ENCODE measurements at regions not wholly inside any gene's neighbourhood (a gene's known extent, or its start where the extent isn't known, plus 50 kb on each side); places are given as distances from the start of the nearest gene placed in this dataset.

DNA sequence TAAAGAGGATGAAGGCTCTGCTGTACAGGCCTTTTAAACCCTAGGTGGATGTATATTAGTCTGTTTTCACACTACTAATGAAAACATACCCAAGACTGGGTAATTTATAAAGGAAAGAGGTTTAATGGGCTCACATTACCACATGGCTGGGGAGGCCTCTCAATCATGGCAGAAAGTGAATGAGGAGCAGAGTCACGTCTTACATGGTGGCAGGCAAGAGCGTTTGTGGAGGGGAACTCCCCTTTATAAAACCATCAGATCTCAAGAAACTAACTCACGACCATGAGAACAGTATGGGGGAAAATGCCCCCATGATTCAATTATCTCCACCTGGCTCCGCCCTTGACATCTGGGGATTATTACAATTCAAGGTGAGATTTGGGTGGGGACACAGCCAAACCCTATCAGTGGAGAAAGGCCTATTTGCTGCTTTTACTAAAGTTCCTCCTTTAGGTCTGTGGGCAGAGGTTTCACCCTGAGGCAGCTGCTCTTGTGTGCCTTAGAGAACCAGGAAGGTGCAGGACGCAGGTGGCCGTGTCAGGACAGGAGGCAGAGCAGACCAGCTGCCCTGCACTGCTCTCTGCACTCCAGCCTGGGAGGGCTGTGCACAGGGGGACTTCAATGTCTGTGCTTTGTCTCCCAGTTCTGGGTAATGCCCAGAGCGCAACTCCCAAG is 178.8 kb upstream of the HDAC4 start:
- DNase-seq (ENCODE audit: extremely low spot score, insufficient read length, low read depth) (no peak), FAIRE-seq (no peak)

DNA sequence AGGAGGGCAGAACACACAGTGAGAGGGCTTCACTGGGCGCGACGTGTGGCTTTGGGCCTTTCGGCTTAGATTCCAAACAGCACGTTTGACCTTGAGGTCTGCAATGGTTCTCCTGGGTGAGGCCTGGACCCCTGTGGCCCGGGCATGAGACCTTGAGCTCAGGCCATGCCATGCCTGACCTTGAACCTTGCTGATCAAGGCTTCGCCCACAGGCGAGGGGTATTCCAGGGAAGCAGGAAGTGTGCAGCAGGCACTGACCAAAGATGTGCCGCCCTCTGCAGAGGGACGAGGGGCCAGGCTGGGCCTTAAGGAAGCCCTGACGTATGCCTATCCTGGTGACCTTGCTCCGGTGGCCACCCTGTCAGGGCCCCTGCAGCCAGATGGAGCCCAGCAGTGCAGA is 178.3 kb upstream of the HDAC4 start:
- FAIRE-seq, result no peak
- DNase-seq (ENCODE audit: extremely low spot score, insufficient read length, low read depth), result no peak

DNA sequence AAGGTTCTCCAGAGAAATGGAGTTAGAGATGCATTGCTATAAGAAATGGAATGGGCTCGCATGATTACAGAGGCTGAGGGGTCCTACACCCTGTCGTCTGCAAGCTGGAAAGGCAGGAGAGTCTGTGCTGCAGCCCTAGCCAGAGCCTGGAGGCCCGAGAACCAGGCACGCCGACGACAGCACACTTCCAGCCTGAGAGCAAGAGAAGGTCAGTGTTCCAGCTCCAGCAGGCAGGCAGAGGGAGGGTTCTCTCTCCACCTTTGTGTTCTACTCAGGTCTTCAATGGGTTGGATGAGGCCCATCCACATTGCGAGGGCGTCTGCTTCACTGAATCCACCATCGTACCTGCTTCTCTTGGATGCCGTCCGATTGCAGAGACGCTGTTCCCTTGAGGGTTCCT is 177.6 kb upstream of the HDAC4 start:
- FAIRE-seq, result no peak
- DNase-seq (ENCODE audit: extremely low spot score, insufficient read length, low read depth), result no peak

- FAIRE-seq, result no peak
Observed at GRCh38 chr2:239577935-239578334, 177.1 kb upstream of the HDAC4 start.

GRCh38 chr2:239576784-239577685 is 176.2 kb upstream of the HDAC4 start:
- DNase-seq (ENCODE audit: extremely low spot score, insufficient read length, low read depth), result no peak
- no peak for FAIRE-seq

More at GRCh38 chr2:239577935-239578334, 177.1 kb upstream of the HDAC4 start:
- no peak for DNase-seq (ENCODE audit: extremely low spot score, insufficient read length, low read depth)

DNA sequence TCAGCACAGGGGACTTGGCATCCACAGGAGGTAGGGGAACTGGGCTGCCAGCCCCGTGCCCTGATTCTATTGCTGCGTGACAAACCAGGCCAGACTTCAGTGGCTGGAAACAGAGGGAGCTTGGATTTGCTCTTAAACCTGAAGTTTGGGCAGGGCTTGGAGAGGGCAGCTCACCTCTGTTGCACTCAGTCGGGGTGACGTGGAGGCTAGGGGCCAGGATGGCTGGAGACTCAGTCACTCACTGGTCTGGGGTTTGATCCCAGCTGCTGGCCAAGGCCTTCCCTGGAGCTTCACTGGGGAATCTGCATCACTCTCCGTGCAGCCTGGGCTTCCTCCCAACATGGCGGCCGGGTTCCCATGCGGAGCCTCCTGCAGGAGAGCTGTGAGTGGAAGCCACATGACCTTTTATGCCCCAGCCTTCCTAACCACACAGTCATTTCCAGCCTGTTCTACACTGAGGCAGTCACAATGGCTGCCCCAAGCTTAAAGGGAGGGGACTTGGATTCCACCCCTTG is 175.2 kb upstream of the HDAC4 start:
- DNase-seq (ENCODE audit: extremely low spot score, insufficient read length, low read depth) (no peak), FAIRE-seq (no peak)

DNA sequence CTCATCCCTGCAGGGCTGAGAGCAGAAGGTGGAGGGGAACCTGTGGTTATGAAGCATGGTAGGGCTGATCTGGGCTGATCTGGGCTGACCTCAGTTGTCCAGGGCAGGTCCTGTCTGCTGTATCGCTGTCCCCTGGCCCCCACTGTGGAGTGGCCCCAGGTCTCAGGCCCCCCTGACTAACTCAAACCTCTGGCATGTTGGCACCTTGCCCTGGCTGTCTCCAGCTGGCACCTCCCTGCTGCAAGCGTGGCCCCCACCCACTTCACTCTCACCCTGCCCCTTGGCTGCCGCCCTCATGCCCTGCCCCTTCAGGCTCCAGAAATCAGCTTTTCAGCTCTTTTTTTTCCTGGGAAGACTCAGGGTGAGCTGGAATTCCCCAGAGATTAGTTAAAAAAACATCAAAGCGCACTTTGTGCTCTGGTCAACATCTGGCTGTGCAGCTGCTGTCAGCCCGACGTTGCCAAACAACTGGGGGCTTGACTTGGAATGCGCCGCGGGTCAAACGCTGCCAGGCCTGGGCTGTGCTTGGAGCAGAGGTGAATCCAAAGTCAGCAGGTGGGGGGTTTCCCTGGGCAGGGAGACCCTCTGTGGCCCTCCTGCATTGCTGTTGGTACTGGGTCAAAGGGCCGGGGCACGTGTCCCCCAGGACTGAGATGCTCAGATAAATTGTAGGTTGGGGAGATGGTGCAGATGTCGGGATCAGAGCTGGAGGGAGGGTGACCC is 173.8 kb upstream of the HDAC4 start:
- DNase-seq (ENCODE audit: extremely low spot score, insufficient read length, low read depth), result no peak
- FAIRE-seq, result no peak

DNA sequence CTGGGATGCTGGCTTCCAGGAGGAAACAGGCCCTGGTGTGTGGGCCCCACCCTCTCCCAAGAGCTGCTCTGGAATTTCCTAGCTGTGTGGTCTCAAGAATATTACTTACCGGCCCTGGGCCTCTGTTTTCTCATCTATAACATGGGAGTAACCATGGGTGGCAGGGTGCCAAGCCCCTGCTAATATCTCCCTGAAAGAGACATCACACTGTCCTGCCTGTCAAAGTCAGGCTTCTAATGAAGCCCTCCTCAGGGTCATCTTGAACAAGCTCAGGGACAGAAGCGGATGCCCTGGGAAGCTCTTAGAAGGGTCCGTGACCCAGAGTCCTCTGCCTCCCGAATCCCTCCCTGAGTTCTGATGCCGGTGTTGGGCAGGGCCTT is 173.2 kb upstream of the HDAC4 start:
- FAIRE-seq (no peak), DNase-seq (ENCODE audit: extremely low spot score, insufficient read length, low read depth) (no peak)

DNA sequence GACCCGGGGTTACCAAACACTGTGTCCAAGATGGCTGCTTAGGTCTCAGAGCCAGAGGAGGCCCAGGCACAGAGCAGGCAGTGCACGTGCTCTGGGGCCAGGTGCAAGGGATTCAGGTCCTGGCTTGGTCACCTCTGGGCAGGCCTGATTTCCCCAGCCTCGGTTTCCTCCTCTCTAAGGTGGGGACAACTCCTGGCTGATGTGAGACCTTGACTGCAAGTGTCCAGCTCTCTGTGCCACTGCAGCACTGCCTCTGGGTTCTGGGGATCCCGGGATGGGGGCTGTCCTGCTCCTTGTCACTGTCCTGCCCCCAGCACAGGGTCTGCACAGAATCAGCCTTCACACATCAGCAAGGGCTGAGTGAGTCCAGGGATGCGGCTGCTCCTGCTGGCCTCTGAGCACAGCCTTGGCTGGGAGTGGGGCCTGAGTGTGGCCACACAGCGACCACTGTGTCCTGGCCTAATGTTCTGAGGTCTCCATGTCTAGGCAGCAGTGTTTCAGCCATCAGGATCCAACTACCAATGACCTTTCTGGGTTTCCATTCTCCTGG is 170.2 kb upstream of the HDAC4 start:
- no peak for FAIRE-seq
- no peak for DNase-seq (ENCODE audit: extremely low spot score, insufficient read length, low read depth)

DNA sequence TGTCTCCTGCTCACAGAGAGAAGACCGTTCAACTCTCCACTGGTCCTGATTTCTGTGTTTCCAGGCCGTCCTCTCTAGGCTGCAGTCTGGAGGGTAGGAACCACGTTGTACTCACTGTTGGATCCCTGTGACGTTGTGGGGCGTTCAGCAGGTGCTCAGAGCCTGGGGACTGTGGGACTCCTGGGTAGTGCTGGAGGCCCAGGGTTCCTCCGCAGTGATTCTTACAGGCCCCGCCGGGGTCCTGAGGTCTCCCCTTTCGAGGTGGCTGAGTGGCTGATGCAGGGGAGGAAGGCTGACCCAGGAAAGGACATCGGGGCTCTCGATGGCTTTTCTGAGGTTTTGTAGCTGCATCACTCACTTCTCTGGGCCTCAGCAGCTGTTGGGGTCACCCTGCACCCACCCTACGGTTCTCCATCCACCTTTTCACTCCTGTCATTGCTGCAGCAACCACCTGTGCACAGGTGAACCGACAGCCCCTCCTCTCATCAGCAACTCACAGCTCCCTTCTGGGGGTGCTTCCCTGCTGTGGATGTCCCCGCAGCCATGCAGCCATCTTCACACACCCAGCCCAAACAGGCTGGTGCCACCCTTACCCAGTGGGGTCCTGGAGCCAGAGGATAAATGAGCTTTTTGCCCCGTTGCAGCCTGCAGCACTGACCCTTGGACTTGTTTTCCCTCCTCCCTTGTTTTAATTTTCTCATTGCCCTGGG is 169.6 kb upstream of the HDAC4 start:
- DNase-seq (ENCODE audit: extremely low spot score, insufficient read length, low read depth), result no peak
- FAIRE-seq, result no peak

DNA sequence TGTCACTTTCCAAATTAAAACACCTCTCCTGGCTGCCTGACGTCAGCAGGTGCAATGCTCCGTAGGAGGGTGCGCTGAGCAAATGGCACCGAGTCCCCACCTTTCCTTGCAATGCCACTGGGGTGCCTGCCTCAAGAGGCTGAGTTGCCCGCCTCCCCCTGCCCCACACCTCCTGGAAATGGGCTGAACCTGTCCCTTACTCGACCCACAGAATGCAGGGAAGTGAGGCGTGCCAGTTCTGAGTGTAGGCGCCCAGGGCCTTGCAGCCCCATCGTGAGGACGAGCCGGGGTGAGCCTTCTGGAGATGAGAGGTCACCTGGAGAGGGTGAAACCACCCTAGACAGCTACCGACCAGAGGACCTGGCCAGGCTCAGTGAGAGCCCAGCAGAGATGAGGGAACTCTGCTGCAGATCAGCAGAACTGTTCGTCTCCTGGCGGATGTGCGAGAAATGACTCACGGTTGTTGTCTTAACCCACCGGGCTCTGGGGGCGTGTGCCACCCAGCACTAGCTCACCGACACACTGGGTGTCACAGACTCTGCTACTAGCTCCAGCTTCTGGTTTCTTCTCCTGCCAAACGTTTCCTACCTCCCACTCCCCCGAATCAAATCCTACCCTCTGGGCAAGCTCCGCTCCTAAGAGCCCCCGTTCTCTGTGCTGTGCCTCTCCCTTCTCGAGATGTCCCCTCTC is 168.7 kb upstream of the HDAC4 start:
- no peak for DNase-seq (ENCODE audit: extremely low spot score, insufficient read length, low read depth)
- FAIRE-seq, result no peak

- DNase-seq (ENCODE audit: extremely low spot score, insufficient read length, low read depth) (no peak), FAIRE-seq (no peak)
Observed at GRCh38 chr2:239568601-239569000, 167.8 kb upstream of the HDAC4 start.

DNA sequence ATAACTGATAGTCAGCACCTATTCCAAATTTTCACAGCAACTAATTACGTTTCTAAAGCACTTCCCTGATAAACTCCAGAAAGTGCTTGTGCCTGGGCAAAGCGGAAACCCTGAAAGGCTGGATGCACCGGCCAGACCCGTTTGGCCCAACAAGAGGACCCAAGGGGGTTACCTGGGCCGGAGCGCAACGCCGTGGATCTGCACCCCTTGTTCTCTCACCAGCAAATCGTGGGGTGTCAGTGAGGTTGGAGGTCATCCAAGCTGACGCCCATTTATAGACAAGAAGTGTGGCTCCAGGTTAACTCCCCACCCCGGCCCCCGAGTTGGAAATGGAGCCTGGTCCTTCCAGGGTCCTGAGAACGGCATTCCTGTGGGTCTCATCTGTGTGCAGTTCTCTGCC is 167.0 kb upstream of the HDAC4 start:
- DNase-seq (ENCODE audit: extremely low spot score, insufficient read length, low read depth) (no peak), FAIRE-seq (no peak)

DNA sequence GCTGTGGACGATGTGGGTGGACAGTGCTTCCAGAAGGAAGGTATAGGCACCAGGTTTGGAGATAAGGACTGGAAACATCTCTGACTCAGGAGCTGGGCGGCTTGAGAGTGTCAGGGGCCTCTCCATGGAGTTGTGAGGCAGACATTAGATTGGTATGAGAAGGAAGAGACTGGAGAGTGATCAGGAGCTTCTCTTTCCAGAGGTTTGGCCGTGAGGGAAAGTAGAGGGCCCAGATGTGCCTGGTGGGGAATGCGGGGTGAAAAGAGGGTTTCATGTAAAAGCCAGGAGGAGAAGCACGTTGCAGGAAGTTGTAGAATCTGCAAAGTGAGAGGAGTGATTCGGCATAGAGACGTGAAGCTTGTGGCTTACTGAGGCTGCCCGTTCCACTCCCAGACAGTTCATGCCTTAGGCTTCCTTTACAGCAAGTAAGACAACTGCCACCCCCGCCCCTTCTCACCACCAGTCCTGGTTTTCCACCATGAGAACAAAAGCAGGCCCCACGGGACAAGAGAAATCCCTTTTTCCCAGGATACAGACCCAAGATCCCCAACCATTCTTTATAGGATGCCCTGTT is 166.3 kb upstream of the HDAC4 start:
- no peak for DNase-seq (ENCODE audit: extremely low spot score, insufficient read length, low read depth)
- FAIRE-seq, result no peak

- FAIRE-seq, result no peak
- no peak for DNase-seq (ENCODE audit: extremely low spot score, insufficient read length, low read depth)
Observed at GRCh38 chr2:239566162-239566994, 165.6 kb upstream of the HDAC4 start.

DNA sequence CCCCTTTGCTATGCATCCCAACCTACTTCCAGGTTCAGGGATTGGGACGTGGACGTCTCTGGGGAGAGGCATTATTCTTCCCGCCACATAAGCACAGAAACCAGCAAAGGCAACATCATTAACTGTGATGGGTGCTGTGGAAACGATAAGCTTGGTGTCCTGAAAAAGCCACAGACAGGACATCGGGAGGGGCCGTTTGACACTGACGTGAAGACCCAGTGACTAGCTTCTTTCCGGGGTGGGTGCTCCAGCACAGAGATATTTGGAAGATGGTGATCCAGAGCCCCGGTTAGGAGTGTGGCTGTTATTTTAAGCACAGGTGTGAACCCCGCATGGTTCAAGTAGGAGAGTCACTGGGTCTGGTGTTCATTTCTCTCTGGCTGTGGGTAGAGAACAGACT is 163.8 kb upstream of the HDAC4 start:
- FAIRE-seq (no peak), DNase-seq (ENCODE audit: extremely low spot score, insufficient read length, low read depth) (no peak)

DNA sequence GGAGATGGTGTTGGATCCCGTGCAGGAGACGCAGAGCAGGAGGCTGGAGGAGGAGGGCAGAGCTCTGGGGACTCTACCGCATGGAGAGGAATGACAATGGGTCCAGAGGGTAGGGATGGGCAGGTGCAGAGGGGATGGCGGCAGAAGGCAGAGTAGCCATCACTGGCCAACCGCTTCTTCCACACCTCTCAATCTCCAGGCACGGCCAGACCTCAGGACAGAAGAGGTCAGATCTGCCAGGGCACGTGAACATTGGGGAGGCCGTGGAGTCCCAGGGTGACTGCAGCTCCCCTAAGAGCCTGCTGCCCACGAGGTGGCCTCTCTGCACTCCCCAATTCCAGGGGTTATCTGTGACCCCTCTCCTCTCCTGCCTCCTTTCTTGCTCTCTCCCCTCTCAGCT is 162.7 kb upstream of the HDAC4 start:
- FAIRE-seq, result no peak

GRCh38 chr2:239561446-239562001 is 160.7 kb upstream of the HDAC4 start:
- DNase-seq (ENCODE audit: extremely low spot score, insufficient read length, low read depth) (no peak), FAIRE-seq (no peak)

More for the DNA sequence above, 162.7 kb upstream of the HDAC4 start:
- DNase-seq (ENCODE audit: extremely low spot score, insufficient read length, low read depth), result no peak
